ENCODE measurements at regions not wholly inside any gene's neighbourhood (a gene's known extent, or its start where the extent isn't known, plus 50 kb on each side); places are given as distances from the start of the nearest gene placed in this dataset.

DNA sequence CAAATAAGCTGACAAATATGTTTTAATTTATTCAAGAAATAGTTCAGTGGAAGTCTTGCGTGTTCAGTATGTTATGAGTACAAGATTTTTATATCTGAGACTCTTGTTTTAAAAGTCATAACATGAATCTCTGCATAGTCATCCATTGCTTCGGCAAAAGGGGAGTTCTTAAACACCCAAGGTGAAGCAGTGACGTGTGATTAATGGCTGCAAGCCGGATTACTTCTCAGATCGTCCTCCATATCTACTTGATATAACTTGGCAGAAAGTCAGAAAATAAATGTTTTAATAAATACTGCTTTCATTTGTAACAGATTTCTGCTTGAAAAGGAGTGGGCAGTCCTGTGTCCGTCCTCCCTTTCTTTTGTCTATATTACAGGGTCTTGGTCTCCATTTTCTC, 64.6 kb upstream of the IL15 start:
- TF ChIP-seq, protein P1, sequence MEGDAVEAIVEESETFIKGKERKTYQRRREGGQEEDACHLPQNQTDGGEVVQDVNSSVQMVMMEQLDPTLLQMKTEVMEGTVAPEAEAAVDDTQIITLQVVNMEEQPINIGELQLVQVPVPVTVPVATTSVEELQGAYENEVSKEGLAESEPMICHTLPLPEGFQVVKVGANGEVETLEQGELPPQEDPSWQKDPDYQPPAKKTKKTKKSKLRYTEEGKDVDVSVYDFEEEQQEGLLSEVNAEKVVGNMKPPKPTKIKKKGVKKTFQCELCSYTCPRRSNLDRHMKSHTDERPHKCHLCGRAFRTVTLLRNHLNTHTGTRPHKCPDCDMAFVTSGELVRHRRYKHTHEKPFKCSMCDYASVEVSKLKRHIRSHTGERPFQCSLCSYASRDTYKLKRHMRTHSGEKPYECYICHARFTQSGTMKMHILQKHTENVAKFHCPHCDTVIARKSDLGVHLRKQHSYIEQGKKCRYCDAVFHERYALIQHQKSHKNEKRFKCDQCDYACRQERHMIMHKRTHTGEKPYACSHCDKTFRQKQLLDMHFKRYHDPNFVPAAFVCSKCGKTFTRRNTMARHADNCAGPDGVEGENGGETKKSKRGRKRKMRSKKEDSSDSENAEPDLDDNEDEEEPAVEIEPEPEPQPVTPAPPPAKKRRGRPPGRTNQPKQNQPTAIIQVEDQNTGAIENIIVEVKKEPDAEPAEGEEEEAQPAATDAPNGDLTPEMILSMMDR (IDR thresholded peaks at IDR 0.05; ENCODE audit: low read depth, low read length), result no peak
- H3K4me3 ChIP-seq (ENCODE audit: low read depth, low read length), result no peak overlapping the region

DNA sequence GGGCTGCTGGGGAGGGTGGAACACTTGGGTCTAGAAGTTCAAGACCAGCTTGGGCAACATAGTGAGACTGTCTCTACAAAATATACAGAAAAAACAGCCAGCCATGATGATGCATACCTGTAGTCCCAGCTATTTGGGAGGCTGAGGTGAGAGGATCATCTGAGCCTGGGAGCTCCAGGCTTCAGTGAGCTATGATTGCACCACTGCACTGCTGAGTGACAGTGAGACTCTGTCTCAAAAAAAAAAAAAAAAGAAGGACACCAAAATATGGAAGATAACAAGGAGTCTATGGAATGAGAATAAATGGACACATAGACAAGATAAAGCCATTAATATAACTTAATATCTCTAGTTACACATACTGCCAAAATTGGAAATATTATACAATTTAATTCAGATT, 62.7 kb upstream of the IL15 start:
- no peak overlapping the region for H3K4me3 ChIP-seq (ENCODE audit: low read depth, low read length)
- TF ChIP-seq, protein P1 (IDR thresholded peaks at IDR 0.05; ENCODE audit: low read depth, low read length), result no peak

DNA sequence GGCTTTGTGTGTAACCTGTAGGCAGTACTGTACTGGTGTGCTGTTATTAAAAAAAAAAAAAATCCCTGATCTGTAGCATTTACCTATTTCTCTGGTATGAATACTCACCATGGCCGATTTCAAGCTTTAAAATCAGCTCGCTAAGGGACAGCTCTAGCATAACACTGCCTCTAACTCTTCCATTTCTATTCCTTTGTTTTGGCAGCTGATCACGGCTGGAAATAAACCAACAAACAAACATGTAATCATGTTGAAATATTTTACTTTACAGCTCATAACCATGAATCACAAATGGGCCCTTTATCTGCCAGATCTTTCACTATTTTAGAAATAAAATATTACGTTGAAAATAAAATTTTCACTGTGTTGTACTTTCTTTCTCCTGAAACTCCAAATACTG, 60.5 kb upstream of the IL15 start:
- TF ChIP-seq, protein P1 (IDR thresholded peaks at IDR 0.05; ENCODE audit: low read depth, low read length), result no peak

DNA sequence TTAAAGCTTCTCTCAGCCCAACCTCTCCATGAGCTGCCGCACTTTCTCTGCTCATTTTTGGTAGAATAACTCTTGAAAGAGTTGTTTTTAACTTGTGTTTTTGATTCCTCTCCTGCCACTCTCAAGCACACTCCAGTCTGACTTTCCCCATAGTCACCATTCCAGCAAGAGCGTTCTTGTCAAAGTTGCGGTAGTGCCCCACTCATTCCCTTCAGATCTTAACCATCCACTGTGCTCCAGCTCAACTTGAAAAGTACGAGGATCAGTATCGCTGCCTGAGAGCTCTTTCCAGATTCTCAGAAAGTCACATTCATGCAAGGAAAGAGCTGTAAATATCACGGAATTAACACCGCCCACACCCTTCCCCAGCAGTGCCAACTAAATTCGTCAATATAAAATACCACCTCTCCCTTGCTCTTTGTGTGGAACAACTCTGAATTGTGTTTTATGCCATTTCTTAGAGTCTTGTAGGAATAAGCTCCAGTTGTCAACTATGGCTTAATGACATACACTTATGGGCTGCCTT, 59.7 kb upstream of the IL15 start:
- TF ChIP-seq, protein P1 (IDR thresholded peaks at IDR 0.05; ENCODE audit: low read depth, low read length), result no peak

More for the DNA sequence above, 60.5 kb upstream of the IL15 start:
- no peak overlapping the region for H3K4me3 ChIP-seq (ENCODE audit: low read depth, low read length)

DNA sequence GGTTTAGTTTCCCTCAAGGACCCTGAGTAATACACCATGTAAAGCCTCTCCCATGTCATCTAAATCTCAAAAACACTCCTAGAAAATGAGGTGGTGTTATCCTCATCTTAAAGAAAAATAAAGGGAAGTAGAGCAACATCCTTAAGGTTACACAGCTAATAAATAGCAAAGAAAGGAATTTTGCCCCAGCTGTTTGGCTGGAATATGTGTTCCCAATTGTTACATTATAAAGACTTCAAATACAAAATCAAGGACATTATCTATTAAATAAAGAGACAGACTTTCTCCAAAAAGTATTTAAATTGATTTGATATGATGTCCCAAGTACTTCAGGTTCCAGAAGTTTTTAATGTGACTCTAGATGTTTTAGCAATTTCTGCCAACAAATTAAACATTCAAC, 57.9 kb upstream of the IL15 start:
- no peak overlapping the region for H3K4me3 ChIP-seq (ENCODE audit: low read depth, low read length)
- TF ChIP-seq, protein P1 (IDR thresholded peaks at IDR 0.05; ENCODE audit: low read depth, low read length), result no peak

More for the DNA sequence above, 59.7 kb upstream of the IL15 start:
- H3K4me3 ChIP-seq (ENCODE audit: low read depth, low read length), result no peak overlapping the region

DNA sequence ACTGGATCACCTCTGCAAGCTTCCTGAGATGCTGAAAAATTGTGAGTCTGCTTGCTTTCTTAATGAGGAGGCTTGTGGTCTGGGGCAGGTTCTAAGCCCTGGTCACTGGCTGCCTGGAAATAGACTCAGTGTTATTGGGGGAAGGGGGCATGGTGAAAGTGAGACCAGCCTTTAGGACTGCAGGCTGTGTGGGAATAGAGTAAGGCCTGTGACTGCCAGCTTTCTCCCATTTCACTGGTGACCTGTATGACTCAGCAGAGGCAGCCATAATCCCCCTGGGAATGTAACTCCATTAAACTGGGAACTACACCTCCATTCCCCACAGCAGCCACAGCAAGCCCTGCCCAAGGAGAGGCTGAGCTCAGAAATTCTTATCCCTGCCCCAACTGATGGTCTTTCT, 55.9 kb upstream of the IL15 start:
- H3K4me3 ChIP-seq (ENCODE audit: low read depth, low read length), result no peak overlapping the region
- TF ChIP-seq, protein P1 (IDR thresholded peaks at IDR 0.05; ENCODE audit: low read depth, low read length), result no peak
